ENCODE measurements at regions not wholly inside any gene's neighbourhood (a gene's known extent, or its start where the extent isn't known, plus 50 kb on each side); places are given as distances from the start of the nearest gene placed in this dataset. TPM values are rescaled to one million over a fixed set of nuclear protein-coding genes. Genes with fewer than 3 reads are reported as not detected.

DNA sequence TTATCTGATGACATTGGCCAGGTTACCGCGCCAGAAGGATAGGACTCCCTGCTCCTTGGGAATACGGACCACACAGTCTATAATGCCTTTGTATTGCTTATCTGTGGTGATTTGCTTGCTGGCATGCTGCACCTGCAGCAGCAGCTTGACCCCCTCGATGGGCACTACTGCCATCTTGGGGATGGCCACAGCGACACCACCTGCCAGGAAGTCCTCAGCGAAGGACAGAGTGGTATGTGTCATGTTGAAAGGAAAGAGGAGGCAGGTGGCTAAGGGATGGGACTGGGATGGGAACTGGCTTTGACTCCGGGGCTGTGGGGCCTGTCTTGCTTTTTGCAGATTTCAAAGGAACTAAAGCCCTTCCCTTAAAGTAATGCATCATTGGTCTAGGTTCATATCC lies 50.3 kb upstream of the ACO1 start:
- H3K4me3 ChIP-seq (replicated peaks in 1 of 3; ENCODE audit: insufficient read depth in 1 of 3, low read depth in 1 of 3, low read length in 3 of 3) = no peak overlapping the region
- no peaks in the 10 kb centered on the region for H4K20me1 ChIP-seq (replicated peaks; ENCODE audit: control insufficient read depth, extremely low read depth, insufficient read depth, low read length)
- H3K9me3 ChIP-seq (replicated peaks; ENCODE audit: control insufficient read depth, insufficient read depth, low read length) = no peaks in the 10 kb centered on the region
- ChIA-PET POLR2A (no interaction called here), CTCF (no interaction called here)
- no peak overlapping the region for H3K4me2 ChIP-seq (ENCODE audit: insufficient read depth, low read length)
- no TSS peak for BruUV-seq (replicated peaks)
- FAIRE-seq (no peak), DNase-seq (ENCODE audit: low read depth, low spot score) (no peak)
- dilution Hi-C loops (cut with MboI; ENCODE audit: extremely low pct_ligation_motif_present, low sequenced_read_pairs) (no loop called here), intact Hi-C loops (cut with micrococcal nuclease) (no loop called here)
- TF ChIP-seq CTCF (IDR thresholded peaks at IDR 0.05; ENCODE audit: extremely low read depth in 1 of 2, insufficient read depth in 1 of 2, low read depth in 1 of 2, low read length in 2 of 2) (no peak), POLR2A (IDR thresholded peaks at IDR 0.05; ENCODE audit: low read depth, low read length) (no peak), GATA2 (IDR thresholded peaks at IDR 0.05; ENCODE audit: insufficient read depth, insufficient read length, low read depth, low read length) (no peak), MAX (IDR thresholded peaks at IDR 0.05; ENCODE audit: insufficient read depth, insufficient read length) (no peak), JUN (IDR thresholded peaks at IDR 0.05; ENCODE audit: borderline replicate concordance, insufficient read depth, insufficient read length, low read depth) (no peak), MYC (IDR thresholded peaks at IDR 0.05; ENCODE audit: low read depth, low read length) (no peak), POLR2AphosphoS5 (IDR thresholded peaks at IDR 0.05; ENCODE audit: insufficient read depth, low read depth, low read length) (no peak), FOS (IDR thresholded peaks at IDR 0.05; ENCODE audit: borderline replicate concordance, insufficient read depth, low read length) (no peak), EZH2 (IDR thresholded peaks at IDR 0.05; ENCODE audit: borderline replicate concordance, low read depth, low read length, severe bottlenecking) (no peak)
- H3K36me3 ChIP-seq (ENCODE audit: control insufficient read depth in 2 of 2, extremely low read depth in 1 of 2, insufficient read depth in 2 of 2, low read length in 2 of 2) = no peaks in the 10 kb centered on the region
- no peak overlapping the region for H3K9ac ChIP-seq (replicated peaks; ENCODE audit: extremely low read depth, insufficient read depth, low read length)
- H3K27ac ChIP-seq (ENCODE audit: insufficient read depth, low read depth, low read length) = no peak overlapping the region
- H3K4me1 ChIP-seq (ENCODE audit: control insufficient read depth, extremely low read depth, insufficient read depth, low read length) = no peaks in the 10 kb centered on the region
- no peaks in the 10 kb centered on the region for H3K27me3 ChIP-seq (ENCODE audit: control insufficient read depth in 2 of 2, insufficient read depth in 2 of 2, low read length in 2 of 2)
- H3K79me2 ChIP-seq (ENCODE audit: control insufficient read depth, insufficient read depth, low read length) = no peaks in the 10 kb centered on the region
- H2AFZ ChIP-seq (ENCODE audit: low read depth, low read length) = no peak overlapping the region
- H3K9me1 ChIP-seq (replicated peaks; ENCODE audit: control insufficient read depth, extremely low read depth, insufficient read depth, low read length) = no peaks in the 10 kb centered on the region

MicroRNAs in the stretch of these regions (microRNA counts, 767-probe panel; counts per million panel counts)
- microRNA hsa-miR-873-5p (723 counts per million, percentile 96 among the panel's probes with 10 or more counts), microRNA hsa-miR-876-3p (723 counts per million, percentile 96 among the panel's probes with 10 or more counts), microRNA hsa-miR-876-5p (723 counts per million, percentile 96 among the panel's probes with 10 or more counts)

Small RNA genes in the stretch of these regions (microRNA-seq; reads per million reads assigned to microRNA genes)
- gene MIR873 (ENCODE audit: borderline number of aligned reads, borderline replicate concordance) = not detected
- gene MIR876 (ENCODE audit: borderline number of aligned reads, borderline replicate concordance) = not detected

Small RNA genes in the stretch of these regions (small RNA-seq; reads per million reads assigned to genes)
- gene MIR873 (ENCODE audit: insufficient read depth, insufficient read length, low read depth, low replicate concordance) = not detected
- not detected for gene MIR876 (ENCODE audit: insufficient read depth, insufficient read length, low read depth, low replicate concordance)
- gene RNA5SP281 (ENCODE audit: insufficient read depth, insufficient read length, low read depth, low replicate concordance) = not detected
